Cardiac fibroblast (primary cell): ENCODE measurements at regions not wholly inside any gene's neighbourhood (a gene's known extent, or its start where the extent isn't known, plus 50 kb on each side); places are given as distances from the start of the nearest gene placed in this dataset.

Experiments
- DNase-seq, 2 donors: peaks; one replicate each; pipeline versions ENCODE4 v3.0.0 to v3.0.0-alpha.2; 2010; ENCODE audit warnings: low read depth in 2 of 2
- H3K4me3 ChIP-seq, 2 donors: replicated peaks in 1 of 2; 1 replicate in 1 of 2; 2 replicates in 1 of 2; pipeline ENCODE4 v1.5.1; 2011; ENCODE audit warnings: low read depth in 2 of 2, low read length in 2 of 2, mild to moderate bottlenecking in 2 of 2, moderate library complexity in 1 of 2
- TF ChIP-seq, protein P1 (sequence below): IDR thresholded peaks from one replicate; pipeline ENCODE4 v1.5.1; 2011; ENCODE audit warnings: low read depth, mild to moderate bottlenecking, low read length, inconsistent platforms

DNA sequence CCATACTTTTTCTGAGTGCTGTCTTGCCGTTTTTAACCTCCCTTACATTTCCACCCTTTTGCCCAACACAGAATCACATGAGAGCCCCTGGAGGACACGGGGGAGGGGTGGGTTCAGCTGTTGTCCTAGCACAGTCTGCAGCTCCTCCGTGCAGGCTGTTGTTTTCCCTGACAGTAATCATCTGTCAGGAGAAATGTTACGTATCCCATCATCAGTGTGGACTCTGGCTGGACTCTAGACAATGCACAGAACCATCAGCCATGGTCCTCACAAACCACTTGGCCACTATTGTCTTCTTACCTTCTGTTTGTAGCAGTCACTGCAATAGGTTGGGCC lies 92.1 kb downstream of the RIN2 start:
- TF ChIP-seq, protein P1, sequence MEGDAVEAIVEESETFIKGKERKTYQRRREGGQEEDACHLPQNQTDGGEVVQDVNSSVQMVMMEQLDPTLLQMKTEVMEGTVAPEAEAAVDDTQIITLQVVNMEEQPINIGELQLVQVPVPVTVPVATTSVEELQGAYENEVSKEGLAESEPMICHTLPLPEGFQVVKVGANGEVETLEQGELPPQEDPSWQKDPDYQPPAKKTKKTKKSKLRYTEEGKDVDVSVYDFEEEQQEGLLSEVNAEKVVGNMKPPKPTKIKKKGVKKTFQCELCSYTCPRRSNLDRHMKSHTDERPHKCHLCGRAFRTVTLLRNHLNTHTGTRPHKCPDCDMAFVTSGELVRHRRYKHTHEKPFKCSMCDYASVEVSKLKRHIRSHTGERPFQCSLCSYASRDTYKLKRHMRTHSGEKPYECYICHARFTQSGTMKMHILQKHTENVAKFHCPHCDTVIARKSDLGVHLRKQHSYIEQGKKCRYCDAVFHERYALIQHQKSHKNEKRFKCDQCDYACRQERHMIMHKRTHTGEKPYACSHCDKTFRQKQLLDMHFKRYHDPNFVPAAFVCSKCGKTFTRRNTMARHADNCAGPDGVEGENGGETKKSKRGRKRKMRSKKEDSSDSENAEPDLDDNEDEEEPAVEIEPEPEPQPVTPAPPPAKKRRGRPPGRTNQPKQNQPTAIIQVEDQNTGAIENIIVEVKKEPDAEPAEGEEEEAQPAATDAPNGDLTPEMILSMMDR, result no peak
- H3K4me3 ChIP-seq, result no peak overlapping the region
- DNase-seq, result peak in 1 of 2 donors; percentile 48

DNA sequence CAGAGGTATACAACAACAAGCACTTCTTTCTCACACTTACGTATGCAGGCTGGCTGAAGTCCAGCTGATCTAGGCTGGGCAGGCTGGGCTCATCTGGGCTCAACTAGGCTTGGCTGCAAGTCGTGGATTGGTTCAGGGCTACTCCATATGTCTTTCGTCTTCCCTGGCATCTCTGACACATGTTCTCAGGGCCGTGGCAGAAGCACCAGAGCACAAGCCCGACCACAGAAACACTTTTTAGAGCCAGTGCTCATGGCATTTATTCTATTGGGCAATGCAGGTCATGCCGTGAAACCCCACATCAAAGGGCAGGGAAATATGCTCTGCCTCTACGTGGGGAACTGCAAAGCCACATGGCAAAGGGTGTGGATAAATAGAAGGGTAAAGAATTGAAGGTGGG lies 93.8 kb downstream of the RIN2 start:
- no peak for DNase-seq
- no peak overlapping the region for H3K4me3 ChIP-seq
- TF ChIP-seq, protein P1, result no peak

DNA sequence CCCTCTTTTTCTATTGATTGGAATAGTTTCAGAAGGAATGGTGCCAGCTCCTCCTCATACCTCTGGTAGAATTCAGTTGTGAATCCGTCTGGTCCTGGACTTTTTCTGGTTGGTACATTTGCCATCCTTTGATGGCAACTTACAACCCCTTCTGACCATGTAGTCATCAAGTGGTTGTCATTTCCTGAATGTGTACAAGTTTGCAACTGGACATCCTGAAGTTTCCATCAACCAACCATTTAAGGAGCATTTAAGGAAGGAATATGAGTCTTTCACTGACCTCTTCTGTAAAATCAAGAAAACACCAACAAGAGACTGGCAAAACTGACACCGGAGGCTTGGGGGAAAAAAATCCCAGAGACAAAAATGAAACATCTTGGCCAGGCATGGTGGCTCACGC lies 97.4 kb downstream of the RIN2 start:
- DNase-seq, result no peak
- H3K4me3 ChIP-seq, result no peak overlapping the region
- TF ChIP-seq, protein P1, result no peak

DNA sequence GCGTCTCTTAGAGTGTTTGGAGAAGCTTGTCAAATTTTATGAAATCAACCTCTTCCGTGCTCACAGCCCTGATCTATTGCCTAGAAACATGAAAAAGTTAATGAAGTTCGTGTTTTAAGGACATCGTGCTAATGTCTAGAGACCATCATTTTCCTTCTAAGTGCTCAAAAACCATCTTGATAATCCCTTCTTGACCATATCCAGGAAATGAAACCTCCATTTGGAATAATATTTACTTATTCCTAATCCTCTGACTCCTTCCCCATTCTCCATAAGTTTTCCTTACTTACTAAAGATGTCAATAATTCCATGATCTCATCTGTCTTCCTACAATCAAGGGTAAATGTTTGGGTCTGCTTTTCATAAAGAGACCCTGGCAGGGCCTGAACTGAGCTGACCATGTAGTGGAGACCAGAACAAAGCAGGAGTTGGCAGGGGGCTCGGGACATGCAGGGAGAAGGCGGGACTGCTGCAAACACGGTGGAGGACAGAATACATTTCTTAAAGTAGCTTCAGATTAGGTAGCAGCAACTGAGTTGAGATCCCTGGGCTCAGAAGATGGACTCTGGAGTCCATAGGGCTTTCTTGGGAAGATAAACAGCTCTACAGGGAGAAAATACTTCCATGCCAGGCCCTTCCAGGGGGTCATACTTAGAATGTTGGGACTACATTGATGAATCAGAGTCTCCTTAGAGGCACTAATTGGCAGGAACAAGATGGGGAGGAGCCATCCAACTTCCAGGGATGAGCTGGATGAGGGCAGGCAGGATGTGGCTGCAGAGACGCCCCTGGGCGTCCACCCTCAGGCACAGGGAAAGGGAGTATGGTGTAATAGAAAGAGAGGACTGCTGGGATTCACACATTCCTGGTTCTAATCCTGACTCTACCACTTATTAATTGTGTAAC lies 100.7 kb downstream of the RIN2 start:
- DNase-seq, result peak; percentile 62 to 63
- no peak overlapping the region for H3K4me3 ChIP-seq
- TF ChIP-seq, protein P1, result no peak

DNA sequence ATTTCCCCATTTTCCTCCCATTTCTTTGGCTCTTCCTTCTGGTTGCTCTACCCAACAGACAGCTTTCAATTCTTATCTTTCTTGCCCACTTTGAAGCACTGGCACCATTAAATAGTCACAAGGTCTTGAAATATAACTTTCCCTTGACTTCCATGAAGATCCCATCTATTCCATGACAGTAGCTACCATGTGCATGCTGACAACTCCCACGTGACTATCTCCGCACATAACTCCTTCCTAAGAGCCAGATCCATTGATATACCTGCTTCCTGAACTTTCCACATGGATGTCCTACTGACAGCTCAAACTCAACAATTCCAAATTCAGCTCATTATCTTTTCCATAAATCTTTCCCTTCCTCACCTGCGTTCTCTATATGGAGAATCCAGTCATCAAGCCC lies 101.4 kb downstream of the RIN2 start:
- TF ChIP-seq, protein P1, result no peak
- H3K4me3 ChIP-seq, result no peak overlapping the region
- no peak for DNase-seq

DNA sequence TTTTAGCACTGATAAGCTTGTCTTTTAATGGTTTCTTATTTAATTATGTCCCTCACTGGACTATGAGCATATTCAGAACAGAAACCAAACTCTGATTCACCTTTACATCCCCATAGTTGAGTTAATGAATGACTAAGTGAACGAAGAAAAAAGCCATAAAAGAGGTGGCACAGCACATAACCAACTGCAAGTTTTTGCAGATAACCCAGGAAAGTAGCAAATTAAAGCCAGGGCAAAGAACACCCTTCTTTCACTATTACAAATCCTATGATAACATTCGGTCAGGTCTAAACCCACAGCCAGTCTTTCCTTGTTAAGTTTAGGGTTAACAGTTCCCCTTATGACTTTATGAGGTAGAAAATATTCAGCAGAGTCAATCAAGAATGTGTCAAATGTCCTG lies 102.7 kb downstream of the RIN2 start:
- DNase-seq, result no peak
- H3K4me3 ChIP-seq, result no peak overlapping the region
- TF ChIP-seq, protein P1, result no peak
